HuH-7 (cell line): ENCODE measurements at regions not wholly inside any gene's neighbourhood (a gene's known extent, or its start where the extent isn't known, plus 50 kb on each side); places are given as distances from the start of the nearest gene placed in this dataset.
"Not testable (repeated sequence)": the region's sequence is repeated elsewhere in the genome, so short reads cannot be mapped to it uniquely, and the experiment has no call there.

Experiments used
- DNase-seq: peaks from one replicate; pipeline ENCODE4 v3.0.0; 2011; ENCODE audit warnings: low spot score

DNA sequence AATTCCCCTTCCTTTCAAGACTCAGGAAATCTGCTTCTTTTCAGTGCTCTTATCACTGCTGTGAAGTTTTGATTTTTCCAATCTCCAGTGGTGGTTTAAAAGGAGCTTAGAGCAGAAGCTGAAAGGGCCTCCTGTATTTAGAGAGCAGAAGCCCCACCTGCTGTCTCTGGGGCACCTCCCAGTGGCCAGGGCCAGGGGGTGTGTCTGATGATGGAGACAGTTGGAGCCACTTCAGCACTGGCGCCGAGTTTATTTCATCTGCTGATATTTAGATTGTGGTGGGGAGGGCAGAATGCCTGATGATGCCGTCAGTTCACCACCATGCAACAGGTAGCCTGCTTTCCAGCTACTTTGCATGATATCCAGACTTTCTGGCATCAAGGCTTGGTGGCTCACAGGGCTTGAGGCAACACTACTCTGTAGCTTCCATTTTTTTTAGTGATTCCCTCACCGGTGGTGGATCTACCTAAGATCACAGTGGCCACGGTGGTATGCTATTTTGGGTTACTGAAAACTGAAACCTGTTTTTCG is 371.9 kb downstream of the KCNRG start:
- peak; percentile 42 for DNase-seq

DNA sequence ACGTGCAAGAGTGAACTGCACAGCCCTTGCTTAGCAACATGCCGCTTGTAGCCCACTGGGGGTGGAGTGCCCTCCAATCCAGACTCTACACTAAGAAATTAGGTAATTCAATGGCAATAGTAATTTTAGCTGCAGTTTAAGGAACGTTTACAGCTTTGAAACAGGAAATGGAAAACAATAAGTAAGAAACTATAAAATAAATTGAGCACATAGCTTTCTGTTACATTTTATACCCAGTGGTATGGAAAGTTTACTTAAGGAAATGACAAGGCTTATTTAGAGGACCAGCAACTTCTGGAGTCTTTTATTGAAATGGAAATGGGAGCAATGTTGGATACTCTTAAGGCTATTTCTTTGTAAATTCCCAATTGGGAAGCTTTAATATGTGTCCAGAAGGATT is 373.2 kb downstream of the KCNRG start:
- no peak for DNase-seq

- no peak for DNase-seq
Measured at GRCh38 chr13:50389726-50390125, 374.5 kb downstream of the KCNRG start.

GRCh38 chr13:50390503-50391248 is 375.4 kb downstream of the KCNRG start:
- DNase-seq, result peak; percentile 24

GRCh38 chr13:50392977-50393376 is 377.7 kb downstream of the KCNRG start:
- no peak for DNase-seq

GRCh38 chr13:50393628-50394027 is 378.4 kb downstream of the KCNRG start:
- no peak for DNase-seq

DNA sequence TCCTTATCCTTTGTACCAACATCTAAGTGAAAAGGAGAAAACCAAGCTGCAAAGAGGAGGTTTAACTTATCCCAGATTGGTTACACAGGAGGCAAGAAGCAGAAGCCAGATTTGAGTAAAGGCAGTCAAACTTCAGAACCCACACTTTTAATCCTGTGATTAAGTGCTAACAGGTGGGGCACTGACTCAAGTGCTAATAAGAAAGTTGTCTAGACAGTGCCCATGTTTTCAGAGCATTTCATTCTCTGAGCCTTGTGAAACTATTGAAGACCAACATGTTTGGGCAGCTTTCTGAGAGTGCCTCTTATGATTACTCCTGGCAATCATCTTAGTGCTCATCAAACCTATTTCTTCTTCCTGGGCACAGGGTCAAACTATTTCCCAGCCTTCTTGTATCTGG is 380.8 kb downstream of the KCNRG start:
- DNase-seq, result no peak

DNA sequence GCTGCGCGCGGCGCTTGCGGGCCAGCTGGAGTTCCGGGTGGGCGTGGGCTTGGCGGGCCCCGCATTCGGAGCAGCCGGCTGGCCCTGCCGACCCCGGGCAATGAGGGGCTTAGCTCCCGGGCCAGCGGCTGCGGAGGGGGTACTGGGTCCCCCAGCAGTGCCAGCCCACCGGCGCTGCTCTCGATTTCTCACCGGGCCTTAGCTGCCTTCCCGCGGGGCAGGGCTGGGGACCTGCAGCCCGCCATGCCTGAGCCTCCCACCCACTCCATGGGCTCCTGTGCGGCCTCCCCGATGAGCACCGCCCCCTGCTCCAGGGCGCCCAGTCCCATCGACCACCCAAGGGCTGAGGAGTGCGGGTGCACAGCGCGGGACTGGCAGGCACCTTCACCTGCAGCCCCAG is 381.4 kb downstream of the KCNRG start:
- not testable (repeated sequence) for DNase-seq

- DNase-seq, result no peak
Measured at GRCh38 chr13:50400035-50400726, 384.9 kb downstream of the KCNRG start.

DNA sequence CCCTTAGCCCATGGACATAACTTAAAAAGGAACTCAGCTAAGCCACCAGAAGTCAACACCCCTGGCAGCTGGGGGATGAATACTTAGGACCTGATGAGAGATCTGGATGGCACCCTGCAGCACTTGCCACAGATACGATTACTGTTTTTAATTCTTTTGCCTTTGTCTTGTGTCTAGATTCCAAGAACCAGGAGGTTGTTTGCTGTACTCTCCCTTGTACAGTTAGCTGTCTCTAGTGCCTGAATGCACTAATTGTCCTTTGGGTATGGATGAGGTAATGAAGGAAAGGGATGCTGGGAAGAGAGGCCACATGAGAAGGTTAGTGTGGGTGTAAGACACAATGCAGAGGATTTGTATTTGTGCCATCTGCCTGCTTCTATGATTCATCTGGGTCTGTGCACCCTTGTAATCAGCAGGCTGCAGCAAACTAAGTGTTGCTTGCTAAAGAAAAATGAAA is 385.8 kb downstream of the KCNRG start:
- DNase-seq, result no peak

- no peak for DNase-seq
Measured at GRCh38 chr13:50401721-50402465, 386.6 kb downstream of the KCNRG start.

DNA sequence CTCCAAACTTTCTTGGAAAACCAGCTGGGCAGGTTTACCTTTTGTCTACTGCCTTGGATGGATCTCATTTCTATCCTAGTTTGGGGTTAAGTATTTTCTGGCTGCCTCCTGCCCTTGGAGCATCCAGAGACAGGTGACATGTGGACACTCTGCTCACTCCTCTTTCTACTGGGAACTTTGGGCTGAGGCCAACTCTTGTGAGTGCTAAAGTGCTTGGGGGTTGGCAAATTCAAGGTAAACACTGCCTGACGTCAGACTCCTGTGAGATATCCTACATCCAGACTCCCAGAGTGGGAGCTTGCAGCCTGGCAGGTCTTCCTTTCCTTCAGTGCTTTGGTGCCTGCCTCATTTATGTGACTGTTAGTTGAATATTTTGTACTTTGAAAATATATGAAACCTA is 388.1 kb downstream of the KCNRG start:
- DNase-seq, result peak; percentile 21

GRCh38 chr13:50404116-50404515 is 388.9 kb downstream of the KCNRG start:
- no peak for DNase-seq

GRCh38 chr13:50404769-50405168 is 389.5 kb downstream of the KCNRG start:
- DNase-seq, result no peak

DNA sequence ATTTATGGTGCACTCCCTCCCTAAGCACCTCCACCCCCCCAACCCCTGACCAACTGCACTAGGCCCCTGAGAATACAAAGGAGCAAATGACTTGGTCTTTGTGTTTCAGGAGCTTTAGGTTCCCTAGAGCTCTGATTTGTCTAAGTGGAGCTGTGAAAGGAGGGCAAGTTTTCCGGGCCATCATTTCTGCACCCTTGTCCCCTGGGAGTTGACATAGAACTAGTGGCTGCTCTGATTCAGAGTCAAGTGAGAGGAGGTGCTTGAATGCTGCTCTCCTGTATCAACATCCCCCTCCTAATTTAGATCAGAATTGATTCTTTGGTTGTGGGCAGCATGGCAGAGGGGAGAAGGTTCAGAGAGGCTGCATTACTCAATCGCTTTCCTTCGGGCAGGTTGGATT is 391.6 kb downstream of the KCNRG start:
- no peak for DNase-seq

DNA sequence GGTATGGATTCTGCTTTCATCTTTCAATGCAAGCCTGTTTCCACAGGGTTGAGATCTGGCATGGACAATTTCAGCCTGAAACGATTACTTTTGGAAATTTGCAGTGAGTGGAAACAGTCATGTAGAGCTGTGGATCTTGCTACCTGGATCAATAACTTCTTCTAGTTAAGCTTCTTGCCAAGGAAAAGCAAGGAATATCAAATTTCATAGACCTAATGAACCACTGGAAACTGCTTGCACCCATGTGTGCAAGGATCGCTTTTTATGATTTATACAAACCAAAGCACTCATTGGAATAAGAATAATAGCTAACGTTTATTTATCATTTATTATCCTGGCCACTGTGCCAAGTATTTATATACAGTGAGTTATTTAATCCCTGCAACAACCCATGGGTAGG is 392.8 kb downstream of the KCNRG start:
- DNase-seq, result no peak

DNA sequence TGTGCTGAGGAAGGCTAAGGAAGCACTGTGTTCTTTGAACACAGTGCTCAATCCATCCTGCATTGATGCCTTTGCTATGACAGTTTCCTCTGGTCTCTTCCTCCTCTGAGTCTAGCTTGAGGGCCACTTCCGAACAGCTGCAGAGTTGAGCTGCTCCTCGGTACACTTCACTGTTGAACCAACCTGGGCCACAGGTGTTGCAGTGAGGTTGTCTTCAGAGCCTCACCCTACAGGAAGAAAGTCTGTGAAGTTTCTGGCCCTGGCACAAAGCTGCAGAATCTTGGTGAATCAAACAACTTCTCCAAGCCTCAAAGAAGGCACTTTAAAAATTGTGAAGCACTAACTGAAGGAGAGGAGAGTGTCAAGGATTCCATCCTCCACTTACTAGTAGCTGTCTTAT is 394.0 kb downstream of the KCNRG start:
- no peak for DNase-seq

- peak; percentile 18 for DNase-seq
Measured at GRCh38 chr13:50410921-50411746, 395.9 kb downstream of the KCNRG start.

- DNase-seq, result no peak
Measured at GRCh38 chr13:50412046-50412617, 396.9 kb downstream of the KCNRG start.

DNA sequence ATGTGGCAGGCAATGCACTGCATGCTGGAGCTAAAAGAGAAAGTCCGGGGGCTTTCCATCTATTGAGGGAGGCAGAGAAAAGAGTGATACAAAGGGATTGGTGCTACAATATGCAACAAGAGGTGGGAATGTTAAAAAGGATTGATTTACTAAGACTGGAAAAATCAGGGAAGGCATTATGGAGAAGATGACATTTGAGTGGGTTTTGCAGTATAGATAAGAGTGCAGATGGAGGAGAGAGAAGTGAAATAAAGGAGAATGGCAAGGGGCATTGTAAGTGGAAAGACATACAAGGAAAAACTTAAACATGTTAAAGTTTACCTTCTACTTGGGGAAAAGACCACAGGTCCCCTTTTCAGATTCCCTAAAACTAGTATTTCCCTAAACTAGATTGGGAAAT is 399.4 kb downstream of the KCNRG start:
- DNase-seq, result no peak

GRCh38 chr13:50415428-50415827 is 400.2 kb downstream of the KCNRG start:
- DNase-seq, result no peak
